ENCODE measurements at regions not wholly inside any gene's neighbourhood (a gene's known extent, or its start where the extent isn't known, plus 50 kb on each side); places are given as distances from the start of the nearest gene placed in this dataset.

GRCh38 chr17:27069842-27070508, 223.9 kb upstream of the WSB1 start:
- H3K27me3 ChIP-seq (ENCODE audit: control insufficient read depth in 1 of 2, insufficient read depth in 2 of 2, low read length in 2 of 2): no peaks in the 10 kb centered on the region
- no peak overlapping the region for H3K9ac ChIP-seq (ENCODE audit: low read length)
- no peaks in the 10 kb centered on the region for H3K9me3 ChIP-seq (ENCODE audit: low read length)
- no peak overlapping the region for H3K27ac ChIP-seq (ENCODE audit: low read depth, low read length)
- H3K4me3 ChIP-seq (ENCODE audit: low read depth in 1 of 2, low read length in 2 of 2): no peak overlapping the region
- H3K36me3 ChIP-seq (ENCODE audit: insufficient read depth, low read length): no peaks in the 10 kb centered on the region
- no peaks in the 10 kb centered on the region for H3K4me1 ChIP-seq (ENCODE audit: insufficient read depth, low read length)

- Histone ChIP-seq H3K9me3 (ENCODE audit: low read length) (no peaks in the 10 kb centered on the region), H3K36me3 (ENCODE audit: insufficient read depth, low read length) (no peaks in the 10 kb centered on the region), H3K4me3 (ENCODE audit: low read depth in 1 of 2, low read length in 2 of 2) (no peak overlapping the region), H3K27ac (ENCODE audit: low read depth, low read length) (no peak overlapping the region), H3K4me1 (ENCODE audit: insufficient read depth, low read length) (no peaks in the 10 kb centered on the region), H3K27me3 (ENCODE audit: control insufficient read depth in 1 of 2, insufficient read depth in 2 of 2, low read length in 2 of 2) (no peaks in the 10 kb centered on the region), H3K9ac (ENCODE audit: low read length) (no peak overlapping the region)
Observed at GRCh38 chr17:27070836-27071235, 223.1 kb upstream of the WSB1 start.

GRCh38 chr17:27072885-27073284, 221.0 kb upstream of the WSB1 start:
- H3K9ac ChIP-seq (ENCODE audit: low read length): no peak overlapping the region
- H3K36me3 ChIP-seq (ENCODE audit: insufficient read depth, low read length): no peaks in the 10 kb centered on the region
- H3K27me3 ChIP-seq (ENCODE audit: control insufficient read depth in 1 of 2, insufficient read depth in 2 of 2, low read length in 2 of 2): no peaks in the 10 kb centered on the region
- no peaks in the 10 kb centered on the region for H3K9me3 ChIP-seq (ENCODE audit: low read length)
- H3K27ac ChIP-seq (ENCODE audit: low read depth, low read length): no peak overlapping the region
- no peaks in the 10 kb centered on the region for H3K4me1 ChIP-seq (ENCODE audit: insufficient read depth, low read length)
- no peak overlapping the region for H3K4me3 ChIP-seq (ENCODE audit: low read depth in 1 of 2, low read length in 2 of 2)

DNA sequence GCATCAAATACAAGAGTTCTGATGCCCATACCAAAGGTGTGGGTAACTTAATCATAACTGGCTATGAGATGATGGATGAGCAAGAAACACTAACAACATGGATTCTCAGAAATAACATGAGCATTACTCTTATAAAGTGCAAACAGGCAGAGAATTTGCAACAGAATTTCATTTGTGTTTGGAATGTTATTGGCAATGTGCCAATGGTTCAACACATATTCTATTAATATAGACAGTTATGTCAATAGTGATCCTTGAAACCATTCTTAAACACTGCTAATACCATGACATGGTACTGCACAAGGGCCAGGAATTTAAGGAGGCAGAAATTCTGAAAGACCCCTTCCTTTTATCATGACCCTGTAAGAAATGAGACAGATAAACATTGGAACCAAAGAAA, 217.1 kb upstream of the WSB1 start:
- no peak overlapping the region for H3K4me3 ChIP-seq (ENCODE audit: low read depth in 1 of 2, low read length in 2 of 2)
- H3K9me3 ChIP-seq (ENCODE audit: low read length): no peaks in the 10 kb centered on the region
- H3K27ac ChIP-seq (ENCODE audit: low read depth, low read length): no peak overlapping the region
- no peaks in the 10 kb centered on the region for H3K27me3 ChIP-seq (ENCODE audit: control insufficient read depth in 1 of 2, insufficient read depth in 2 of 2, low read length in 2 of 2)
- H3K36me3 ChIP-seq (ENCODE audit: insufficient read depth, low read length): no peaks in the 10 kb centered on the region
- H3K4me1 ChIP-seq (ENCODE audit: insufficient read depth, low read length): no peaks in the 10 kb centered on the region
- no peak overlapping the region for H3K9ac ChIP-seq (ENCODE audit: low read length)

- Histone ChIP-seq H3K36me3 (ENCODE audit: insufficient read depth, low read length) (no peaks in the 10 kb centered on the region), H3K27me3 (ENCODE audit: control insufficient read depth in 1 of 2, insufficient read depth in 2 of 2, low read length in 2 of 2) (no peaks in the 10 kb centered on the region), H3K9ac (ENCODE audit: low read length) (no peak overlapping the region), H3K27ac (ENCODE audit: low read depth, low read length) (no peak overlapping the region), H3K4me3 (ENCODE audit: low read depth in 1 of 2, low read length in 2 of 2) (no peak overlapping the region), H3K4me1 (ENCODE audit: insufficient read depth, low read length) (no peaks in the 10 kb centered on the region), H3K9me3 (ENCODE audit: low read length) (no peaks in the 10 kb centered on the region)
Observed at GRCh38 chr17:27078296-27078695, 215.6 kb upstream of the WSB1 start.

- Histone ChIP-seq H3K4me3 (ENCODE audit: low read depth in 1 of 2, low read length in 2 of 2) (no peak overlapping the region), H3K27ac (ENCODE audit: low read depth, low read length) (no peak overlapping the region), H3K9ac (ENCODE audit: low read length) (no peak overlapping the region), H3K9me3 (ENCODE audit: low read length) (no peaks in the 10 kb centered on the region), H3K27me3 (ENCODE audit: control insufficient read depth in 1 of 2, insufficient read depth in 2 of 2, low read length in 2 of 2) (no peaks in the 10 kb centered on the region), H3K4me1 (ENCODE audit: insufficient read depth, low read length) (no peaks in the 10 kb centered on the region), H3K36me3 (ENCODE audit: insufficient read depth, low read length) (no peaks in the 10 kb centered on the region)
Observed at GRCh38 chr17:27079660-27080059, 214.3 kb upstream of the WSB1 start.

DNA sequence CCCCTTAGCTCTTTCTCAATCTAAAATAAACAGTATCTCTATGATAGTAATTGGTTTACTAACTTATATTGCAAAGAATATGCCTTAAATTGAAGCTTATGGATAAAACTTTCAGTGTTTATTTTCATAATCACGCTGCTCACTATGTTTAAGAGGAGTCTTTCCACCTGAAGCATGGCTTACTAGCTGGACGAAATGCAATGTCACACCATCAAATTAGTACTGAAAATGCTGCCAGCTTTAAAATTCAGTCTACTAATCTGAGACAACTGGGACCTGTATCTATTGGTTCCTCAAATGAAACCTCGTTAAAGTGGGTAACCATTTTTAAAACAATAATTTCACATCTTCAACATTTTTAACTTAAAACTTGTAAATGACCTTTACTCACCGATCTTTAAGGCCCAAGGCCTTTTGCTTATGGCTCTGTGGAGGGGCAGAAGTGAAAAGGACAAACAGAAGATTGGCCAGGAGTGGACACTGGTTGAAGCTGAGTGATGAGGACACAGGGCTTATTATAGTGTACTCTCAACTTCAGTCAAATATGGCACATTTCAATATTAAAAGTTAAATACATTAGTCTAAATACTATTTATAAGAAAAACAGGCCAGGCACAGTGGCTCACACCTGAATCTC, 212.8 kb upstream of the WSB1 start:
- no peaks in the 10 kb centered on the region for H3K9me3 ChIP-seq (ENCODE audit: low read length)

DNA sequence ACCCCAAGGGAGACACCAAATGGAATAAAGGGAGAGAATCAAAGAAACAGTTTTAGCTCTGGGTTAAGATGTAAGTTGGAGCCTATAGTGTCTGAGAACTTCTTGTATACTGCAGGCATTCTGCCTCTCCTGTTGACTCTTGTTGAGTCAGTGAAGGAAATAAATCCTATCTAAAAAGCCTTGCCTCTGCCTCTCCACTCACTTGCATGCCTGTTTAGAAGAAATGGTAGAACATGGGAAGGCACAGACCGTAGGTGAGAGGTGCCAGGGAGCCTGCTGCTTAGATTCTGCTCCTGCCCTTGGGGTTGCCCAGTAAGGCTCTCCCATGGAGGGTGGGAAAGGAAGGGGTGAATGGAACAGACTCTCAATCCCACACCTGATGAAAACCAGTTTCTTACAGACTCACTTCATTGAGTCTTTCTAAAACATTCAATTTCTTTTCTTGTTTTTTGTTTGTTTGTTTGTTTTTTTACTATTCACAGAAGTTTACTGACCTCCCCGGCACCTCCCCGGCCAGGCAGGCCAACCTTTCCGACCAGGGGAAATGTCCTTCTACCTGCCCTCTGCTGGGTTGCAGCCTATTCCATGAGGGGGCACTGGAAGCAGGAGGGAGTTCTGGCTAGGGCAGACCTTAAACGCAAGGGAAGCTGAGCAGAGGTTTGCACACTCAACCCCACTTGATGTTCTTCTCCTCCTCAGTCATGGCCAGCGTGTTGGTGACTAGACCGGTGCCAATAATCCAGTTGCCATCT, 211.7 kb upstream of the WSB1 start:
- Histone ChIP-seq H3K27me3 (ENCODE audit: control insufficient read depth in 1 of 2, insufficient read depth in 2 of 2, low read length in 2 of 2) (no peaks in the 10 kb centered on the region), H3K9ac (ENCODE audit: low read length) (no peak overlapping the region), H3K36me3 (ENCODE audit: insufficient read depth, low read length) (no peaks in the 10 kb centered on the region), H3K9me3 (ENCODE audit: low read length) (no peaks in the 10 kb centered on the region), H3K4me3 (ENCODE audit: low read depth in 1 of 2, low read length in 2 of 2) (no peak overlapping the region), H3K27ac (ENCODE audit: low read depth, low read length) (no peak overlapping the region), H3K4me1 (ENCODE audit: insufficient read depth, low read length) (no peaks in the 10 kb centered on the region)

More for the DNA sequence above, 212.8 kb upstream of the WSB1 start:
- no peak overlapping the region for H3K9ac ChIP-seq (ENCODE audit: low read length)
- no peak overlapping the region for H3K27ac ChIP-seq (ENCODE audit: low read depth, low read length)
- H3K27me3 ChIP-seq (ENCODE audit: control insufficient read depth in 1 of 2, insufficient read depth in 2 of 2, low read length in 2 of 2): no peaks in the 10 kb centered on the region
- H3K4me1 ChIP-seq (ENCODE audit: insufficient read depth, low read length): no peaks in the 10 kb centered on the region
- no peaks in the 10 kb centered on the region for H3K36me3 ChIP-seq (ENCODE audit: insufficient read depth, low read length)
- H3K4me3 ChIP-seq (ENCODE audit: low read depth in 1 of 2, low read length in 2 of 2): no peak overlapping the region

- no peaks in the 10 kb centered on the region for H3K4me1 ChIP-seq (ENCODE audit: insufficient read depth, low read length)
- H3K9me3 ChIP-seq (ENCODE audit: low read length): no peaks in the 10 kb centered on the region
- no peak overlapping the region for H3K4me3 ChIP-seq (ENCODE audit: low read depth in 1 of 2, low read length in 2 of 2)
- H3K9ac ChIP-seq (ENCODE audit: low read length): no peak overlapping the region
- H3K36me3 ChIP-seq (ENCODE audit: insufficient read depth, low read length): no peaks in the 10 kb centered on the region
- H3K27ac ChIP-seq (ENCODE audit: low read depth, low read length): no peak overlapping the region
- H3K27me3 ChIP-seq (ENCODE audit: control insufficient read depth in 1 of 2, insufficient read depth in 2 of 2, low read length in 2 of 2): no peaks in the 10 kb centered on the region
Observed at GRCh38 chr17:27082775-27083154, 211.1 kb upstream of the WSB1 start.

GRCh38 chr17:27083408-27084185, 210.3 kb upstream of the WSB1 start:
- Histone ChIP-seq H3K9ac (ENCODE audit: low read length) (no peak overlapping the region), H3K27ac (ENCODE audit: low read depth, low read length) (no peak overlapping the region), H3K36me3 (ENCODE audit: insufficient read depth, low read length) (no peaks in the 10 kb centered on the region), H3K27me3 (ENCODE audit: control insufficient read depth in 1 of 2, insufficient read depth in 2 of 2, low read length in 2 of 2) (no peaks in the 10 kb centered on the region), H3K4me1 (ENCODE audit: insufficient read depth, low read length) (no peaks in the 10 kb centered on the region), H3K9me3 (ENCODE audit: low read length) (no peaks in the 10 kb centered on the region), H3K4me3 (ENCODE audit: low read depth in 1 of 2, low read length in 2 of 2) (no peak overlapping the region)

GRCh38 chr17:27085517-27085916, 208.4 kb upstream of the WSB1 start:
- H3K27me3 ChIP-seq (ENCODE audit: control insufficient read depth in 1 of 2, insufficient read depth in 2 of 2, low read length in 2 of 2): no peaks in the 10 kb centered on the region

More at GRCh38 chr17:27085517-27085916, 208.4 kb upstream of the WSB1 start:
- H3K9me3 ChIP-seq (ENCODE audit: low read length): no peaks in the 10 kb centered on the region
- no peaks in the 10 kb centered on the region for H3K36me3 ChIP-seq (ENCODE audit: insufficient read depth, low read length)
- H3K27ac ChIP-seq (ENCODE audit: low read depth, low read length): no peak overlapping the region
- H3K4me1 ChIP-seq (ENCODE audit: insufficient read depth, low read length): no peaks in the 10 kb centered on the region
- H3K4me3 ChIP-seq (ENCODE audit: low read depth in 1 of 2, low read length in 2 of 2): no peak overlapping the region
- H3K9ac ChIP-seq (ENCODE audit: low read length): no peak overlapping the region

Data from muscle layer of colon (tissue), 2 donors.